ENCODE measurements at regions not wholly inside any gene's neighbourhood (a gene's known extent, or its start where the extent isn't known, plus 50 kb on each side); places are given as distances from the start of the nearest gene placed in this dataset.

- Histone ChIP-seq H3K9me3 (ENCODE audit: control insufficient read depth, low read length) (no peaks in the 10 kb centered on the region), H3K36me3 (ENCODE audit: control insufficient read depth in 1 of 2, insufficient read depth in 2 of 2, low read length in 1 of 2) (no peaks in the 10 kb centered on the region), H3K27me3 (ENCODE audit: control insufficient read depth in 1 of 2, insufficient read depth in 2 of 2, low read length in 1 of 2) (no peaks in the 10 kb centered on the region), H3K4me1 (ENCODE audit: control insufficient read depth in 1 of 2, insufficient read depth in 2 of 2, low read length in 2 of 2) (no peaks in the 10 kb centered on the region), H3K4me3 (ENCODE audit: low read length in 2 of 2) (no peak overlapping the region), H3K27ac (ENCODE audit: low read depth in 1 of 2, low read length in 2 of 2) (no peak overlapping the region)
- ATAC-seq (ENCODE audit: low FRiP score) (no peak), DNase-seq (no peak)
- intact Hi-C loops (cut with DNase I): no loop called here
Observed at GRCh38 chr4:100062921-100063320, 112.8 kb upstream of the H2AZ1 start.

- H3K27me3 ChIP-seq (ENCODE audit: control insufficient read depth in 1 of 2, insufficient read depth in 2 of 2, low read length in 1 of 2): no peaks in the 10 kb centered on the region
- H3K36me3 ChIP-seq (ENCODE audit: control insufficient read depth in 1 of 2, insufficient read depth in 2 of 2, low read length in 1 of 2): no peaks in the 10 kb centered on the region
- no peak overlapping the region for H3K4me3 ChIP-seq (ENCODE audit: low read length in 2 of 2)
- ATAC-seq (ENCODE audit: low FRiP score) (no peak), DNase-seq (no peak)
- H3K9me3 ChIP-seq (ENCODE audit: control insufficient read depth, low read length): no peaks in the 10 kb centered on the region
- H3K27ac ChIP-seq (ENCODE audit: low read depth in 1 of 2, low read length in 2 of 2): no peak overlapping the region
- no peaks in the 10 kb centered on the region for H3K4me1 ChIP-seq (ENCODE audit: control insufficient read depth in 1 of 2, insufficient read depth in 2 of 2, low read length in 2 of 2)
- WGBS, 2 donors: 17 to 22% methylated on average over 2 of the region's 2 CpGs
- intact Hi-C loops (cut with DNase I): no loop called here
Observed at GRCh38 chr4:100061835-100062234, 111.8 kb upstream of the H2AZ1 start.

- intact Hi-C loops (cut with DNase I): no loop called here
- Histone ChIP-seq H3K27ac (ENCODE audit: low read depth in 1 of 2, low read length in 2 of 2) (no peak overlapping the region), H3K4me3 (ENCODE audit: low read length in 2 of 2) (no peak overlapping the region), H3K9me3 (ENCODE audit: control insufficient read depth, low read length) (no peaks in the 10 kb centered on the region), H3K36me3 (ENCODE audit: control insufficient read depth in 1 of 2, insufficient read depth in 2 of 2, low read length in 1 of 2) (no peaks in the 10 kb centered on the region), H3K27me3 (ENCODE audit: control insufficient read depth in 1 of 2, insufficient read depth in 2 of 2, low read length in 1 of 2) (no peaks in the 10 kb centered on the region), H3K4me1 (ENCODE audit: control insufficient read depth in 1 of 2, insufficient read depth in 2 of 2, low read length in 2 of 2) (no peaks in the 10 kb centered on the region)
- ATAC-seq (ENCODE audit: low FRiP score) (no peak), DNase-seq (no peak)
- 91 to 92% methylated on average over 5 of the region's 5 CpGs for WGBS, 2 donors
Observed at GRCh38 chr4:100060765-100061416, 110.8 kb upstream of the H2AZ1 start.

- DNase-seq: no peak
- intact Hi-C loops (cut with DNase I): no loop called here
- WGBS, 2 donors: 81 to 83% methylated on average over 8 of the region's 8 CpGs
Observed at GRCh38 chr4:100059467-100059866, 109.4 kb upstream of the H2AZ1 start.

GRCh38 chr4:100056701-100057100 lies 106.6 kb upstream of the H2AZ1 start:
- ATAC-seq (ENCODE audit: low FRiP score) (no peak), DNase-seq (no peak)
- Histone ChIP-seq H3K4me3 (ENCODE audit: low read length in 2 of 2) (no peak overlapping the region), H3K9me3 (ENCODE audit: control insufficient read depth, low read length) (peaks cover under 1% of the 10 kb centered on the region), H3K27ac (ENCODE audit: low read depth in 1 of 2, low read length in 2 of 2) (no peak overlapping the region), H3K27me3 (ENCODE audit: control insufficient read depth in 1 of 2, insufficient read depth in 2 of 2, low read length in 1 of 2) (no peaks in the 10 kb centered on the region), H3K36me3 (ENCODE audit: control insufficient read depth in 1 of 2, insufficient read depth in 2 of 2, low read length in 1 of 2) (no peaks in the 10 kb centered on the region), H3K4me1 (ENCODE audit: control insufficient read depth in 1 of 2, insufficient read depth in 2 of 2, low read length in 2 of 2) (no peaks in the 10 kb centered on the region)
- WGBS, 2 donors: 73 to 77% methylated on average over 3 of the region's 3 CpGs
- intact Hi-C loops (cut with DNase I): no loop called here

More at GRCh38 chr4:100059467-100059866, 109.4 kb upstream of the H2AZ1 start:
- H3K27ac ChIP-seq (ENCODE audit: low read depth in 1 of 2, low read length in 2 of 2): no peak overlapping the region
- no peaks in the 10 kb centered on the region for H3K9me3 ChIP-seq (ENCODE audit: control insufficient read depth, low read length)
- no peak for ATAC-seq (ENCODE audit: low FRiP score)
- no peak overlapping the region for H3K4me3 ChIP-seq (ENCODE audit: low read length in 2 of 2)
- no peaks in the 10 kb centered on the region for H3K27me3 ChIP-seq (ENCODE audit: control insufficient read depth in 1 of 2, insufficient read depth in 2 of 2, low read length in 1 of 2)
- no peaks in the 10 kb centered on the region for H3K36me3 ChIP-seq (ENCODE audit: control insufficient read depth in 1 of 2, insufficient read depth in 2 of 2, low read length in 1 of 2)
- H3K4me1 ChIP-seq (ENCODE audit: control insufficient read depth in 1 of 2, insufficient read depth in 2 of 2, low read length in 2 of 2): no peaks in the 10 kb centered on the region

GRCh38 chr4:100054071-100054470 lies 104.0 kb upstream of the H2AZ1 start:
- 87 to 93% methylated on average over 3 of the region's 3 CpGs for WGBS, 2 donors
- intact Hi-C loops (cut with DNase I): no loop called here
- DNase-seq (no peak), ATAC-seq (ENCODE audit: low FRiP score) (no peak)
- peaks cover 2% of the 10 kb centered on the region for H3K9me3 ChIP-seq (ENCODE audit: control insufficient read depth, low read length)
- H3K27me3 ChIP-seq (ENCODE audit: control insufficient read depth in 1 of 2, insufficient read depth in 2 of 2, low read length in 1 of 2): no peaks in the 10 kb centered on the region
- H3K27ac ChIP-seq (ENCODE audit: low read depth in 1 of 2, low read length in 2 of 2): no peak overlapping the region
- no peaks in the 10 kb centered on the region for H3K36me3 ChIP-seq (ENCODE audit: control insufficient read depth in 1 of 2, insufficient read depth in 2 of 2, low read length in 1 of 2)
- H3K4me1 ChIP-seq (ENCODE audit: control insufficient read depth in 1 of 2, insufficient read depth in 2 of 2, low read length in 2 of 2): no peaks in the 10 kb centered on the region
- H3K4me3 ChIP-seq (ENCODE audit: low read length in 2 of 2): no peak overlapping the region

GRCh38 chr4:100049872-100050271 lies 99.8 kb upstream of the H2AZ1 start:
- Histone ChIP-seq H3K4me1 (ENCODE audit: control insufficient read depth in 1 of 2, insufficient read depth in 2 of 2, low read length in 2 of 2) (no peaks in the 10 kb centered on the region), H3K36me3 (ENCODE audit: control insufficient read depth in 1 of 2, insufficient read depth in 2 of 2, low read length in 1 of 2) (no peaks in the 10 kb centered on the region), H3K27ac (ENCODE audit: low read depth in 1 of 2, low read length in 2 of 2) (no peak overlapping the region), H3K4me3 (ENCODE audit: low read length in 2 of 2) (no peak overlapping the region), H3K9me3 (ENCODE audit: control insufficient read depth, low read length) (peaks cover 2% of the 10 kb centered on the region), H3K27me3 (ENCODE audit: control insufficient read depth in 1 of 2, insufficient read depth in 2 of 2, low read length in 1 of 2) (no peaks in the 10 kb centered on the region)
- DNase-seq (no peak), ATAC-seq (ENCODE audit: low FRiP score) (no peak)
- intact Hi-C loops (cut with DNase I): no loop called here

GRCh38 chr4:100042711-100043110 lies 92.6 kb upstream of the H2AZ1 start:
- Histone ChIP-seq H3K4me1 (ENCODE audit: control insufficient read depth in 1 of 2, insufficient read depth in 2 of 2, low read length in 2 of 2) (no peaks in the 10 kb centered on the region), H3K36me3 (ENCODE audit: control insufficient read depth in 1 of 2, insufficient read depth in 2 of 2, low read length in 1 of 2) (no peaks in the 10 kb centered on the region), H3K4me3 (ENCODE audit: low read length in 2 of 2) (no peak overlapping the region), H3K27ac (ENCODE audit: low read depth in 1 of 2, low read length in 2 of 2) (no peak overlapping the region), H3K27me3 (ENCODE audit: control insufficient read depth in 1 of 2, insufficient read depth in 2 of 2, low read length in 1 of 2) (no peaks in the 10 kb centered on the region), H3K9me3 (ENCODE audit: control insufficient read depth, low read length) (no peaks in the 10 kb centered on the region)
- intact Hi-C loops (cut with DNase I): no loop called here
- ATAC-seq (ENCODE audit: low FRiP score) (no peak), DNase-seq (no peak)
- WGBS, 2 donors: 65 to 69% methylated on average over 2 of the region's 2 CpGs

GRCh38 chr4:100042235-100042634 lies 92.2 kb upstream of the H2AZ1 start:
- intact Hi-C loops (cut with DNase I): no loop called here
- Histone ChIP-seq H3K27ac (ENCODE audit: low read depth in 1 of 2, low read length in 2 of 2) (no peak overlapping the region), H3K9me3 (ENCODE audit: control insufficient read depth, low read length) (no peaks in the 10 kb centered on the region), H3K36me3 (ENCODE audit: control insufficient read depth in 1 of 2, insufficient read depth in 2 of 2, low read length in 1 of 2) (no peaks in the 10 kb centered on the region), H3K4me1 (ENCODE audit: control insufficient read depth in 1 of 2, insufficient read depth in 2 of 2, low read length in 2 of 2) (no peaks in the 10 kb centered on the region), H3K27me3 (ENCODE audit: control insufficient read depth in 1 of 2, insufficient read depth in 2 of 2, low read length in 1 of 2) (no peaks in the 10 kb centered on the region), H3K4me3 (ENCODE audit: low read length in 2 of 2) (no peak overlapping the region)
- ATAC-seq (ENCODE audit: low FRiP score): no peak
- WGBS, 2 donors: 69 to 85% methylated on average over 2 of the region's 2 CpGs
- DNase-seq: no peak

Data from aorta (tissue), 5 donors.